ENCODE measurements at regions not wholly inside any gene's neighbourhood (a gene's known extent, or its start where the extent isn't known, plus 50 kb on each side); places are given as distances from the start of the nearest gene placed in this dataset.

GRCh38 chr21:21722731-21723130 lies 724.5 kb downstream of the NCAM2 start:
- DNase-seq (ENCODE audit: low read depth), result no peak

GRCh38 chr21:21730512-21730911 lies 732.3 kb downstream of the NCAM2 start:
- no peak for DNase-seq (ENCODE audit: low read depth)

GRCh38 chr21:21731626-21732025 lies 733.4 kb downstream of the NCAM2 start:
- DNase-seq (ENCODE audit: low read depth), result no peak

GRCh38 chr21:21734088-21734487 lies 735.9 kb downstream of the NCAM2 start:
- no peak for DNase-seq (ENCODE audit: low read depth)

GRCh38 chr21:21737186-21737585 lies 739.0 kb downstream of the NCAM2 start:
- peak; percentile 4 for DNase-seq (ENCODE audit: low read depth)

- DNase-seq (ENCODE audit: low read depth), result no peak
These were observed 742.0 kb downstream of the NCAM2 start for GRCh38 chr21:21740207-21740606.

- DNase-seq (ENCODE audit: low read depth), result no peak
These were observed 752.1 kb downstream of the NCAM2 start for GRCh38 chr21:21750124-21750825.

- no peak for DNase-seq (ENCODE audit: low read depth)
These were observed 753.1 kb downstream of the NCAM2 start for GRCh38 chr21:21751286-21751685.

- DNase-seq (ENCODE audit: low read depth), result no peak
These were observed 764.6 kb downstream of the NCAM2 start for GRCh38 chr21:21762855-21763254.

- DNase-seq (ENCODE audit: low read depth), result no peak
These were observed 766.1 kb downstream of the NCAM2 start for GRCh38 chr21:21764281-21764680.

- no peak for DNase-seq (ENCODE audit: low read depth)
These were observed 769.1 kb downstream of the NCAM2 start for GRCh38 chr21:21767276-21767675.

GRCh38 chr21:21788591-21788990 lies 790.4 kb downstream of the NCAM2 start:
- DNase-seq (ENCODE audit: low read depth), result no peak

- no peak for DNase-seq (ENCODE audit: low read depth)
These were observed 803.7 kb downstream of the NCAM2 start for GRCh38 chr21:21801921-21802320.

GRCh38 chr21:21806711-21807597 lies 808.7 kb downstream of the NCAM2 start:
- DNase-seq (ENCODE audit: low read depth), result no peak

- DNase-seq (ENCODE audit: low read depth), result no peak
These were observed 809.3 kb downstream of the NCAM2 start for GRCh38 chr21:21807598-21807903.

- DNase-seq (ENCODE audit: low read depth), result no peak
These were observed 815.1 kb downstream of the NCAM2 start for GRCh38 chr21:21813289-21813688.

GRCh38 chr21:21813934-21814333 lies 815.7 kb downstream of the NCAM2 start:
- DNase-seq (ENCODE audit: low read depth), result no peak

GRCh38 chr21:21816778-21817177 lies 818.6 kb downstream of the NCAM2 start:
- no peak for DNase-seq (ENCODE audit: low read depth)

- no peak for DNase-seq (ENCODE audit: low read depth)
These were observed 820.7 kb downstream of the NCAM2 start for GRCh38 chr21:21818898-21819297.

- DNase-seq (ENCODE audit: low read depth), result no peak
These were observed 829.9 kb downstream of the NCAM2 start for GRCh38 chr21:21828130-21828529.

- DNase-seq (ENCODE audit: low read depth), result no peak
These were observed 832.8 kb downstream of the NCAM2 start for GRCh38 chr21:21831036-21831435.

GRCh38 chr21:21845901-21846300 lies 847.7 kb downstream of the NCAM2 start:
- no peak for DNase-seq (ENCODE audit: low read depth)

GRCh38 chr21:21851205-21851604 lies 853.0 kb downstream of the NCAM2 start:
- no peak for DNase-seq (ENCODE audit: low read depth)
